Body of pancreas (tissue), 4 donors: ENCODE measurements at regions not wholly inside any gene's neighbourhood (a gene's known extent, or its start where the extent isn't known, plus 50 kb on each side); places are given as distances from the start of the nearest gene placed in this dataset.

Experiments used
- CTCF ChIP-seq, 7 experiments: fragments of 450-650 bp in 4 of 7; fragments of 200-600 bp in 3 of 7; sonication (generic) in 3 of 7; IDR thresholded peaks; one replicate each; pipeline ENCODE4 v1.5.1; 2016 to 2019; ENCODE audit warnings: antibody characterized with exemption in 7 of 7
- POLR2A ChIP-seq, 3 donors: fragments of 450-650 bp; IDR thresholded peaks; one replicate each; pipeline ENCODE4 v1.6.1; 2016; ENCODE audit warnings: antibody characterized with exemption in 3 of 3, mild to moderate bottlenecking in 2 of 3

GRCh38 chr20:60543598-60543997 is 585.4 kb downstream of the CDH26 start:
- TF ChIP-seq CTCF (IDR thresholded peaks at IDR 0.05) (no peak), POLR2A (IDR thresholded peaks at IDR 0.05) (no peak)
